ENCODE measurements at regions not wholly inside any gene's neighbourhood (a gene's known extent, or its start where the extent isn't known, plus 50 kb on each side); places are given as distances from the start of the nearest gene placed in this dataset.

DNA sequence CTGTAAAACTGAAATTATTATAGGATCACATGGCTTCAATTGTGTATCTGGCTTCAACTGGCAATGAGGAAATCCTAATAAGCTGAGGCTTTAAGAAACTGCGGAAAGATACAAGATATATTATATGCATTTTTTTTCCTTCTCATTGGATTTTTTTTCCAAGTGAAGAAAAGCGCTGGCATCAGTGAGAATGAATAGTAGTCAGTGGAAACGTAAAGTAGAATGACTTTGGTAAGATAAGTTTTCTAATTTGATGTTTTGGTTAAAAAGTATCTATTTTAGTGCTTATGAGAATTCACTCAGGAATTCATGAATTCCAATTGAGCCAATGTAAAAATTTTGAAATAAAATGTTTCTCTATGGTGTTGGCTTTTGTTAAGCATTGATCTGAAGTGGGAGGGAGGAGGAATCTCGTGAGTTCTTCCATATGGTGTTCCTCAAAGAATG lies 173.5 kb upstream of the FRMD6 start (continued):
- TF ChIP-seq FOSL1 (IDR thresholded peaks at IDR 0.05; ENCODE audit: insufficient read depth, low read depth, low read length): no peak
- TF ChIP-seq RFX5 (IDR thresholded peaks at IDR 0.05; ENCODE audit: borderline replicate concordance, low read depth, low read length): no peak
- TF ChIP-seq NANOG (IDR thresholded peaks at IDR 0.05; ENCODE audit: insufficient read depth, low read depth, low read length, poor library complexity, severe bottlenecking): no peak
- TF ChIP-seq BCL11A (IDR thresholded peaks at IDR 0.05; ENCODE audit: low read depth in 2 of 2, low read length in 2 of 2): no peak
- no peak for TF ChIP-seq TAF1 (IDR thresholded peaks at IDR 0.05; ENCODE audit: low read depth, low read length)
- TF ChIP-seq, protein P1, sequence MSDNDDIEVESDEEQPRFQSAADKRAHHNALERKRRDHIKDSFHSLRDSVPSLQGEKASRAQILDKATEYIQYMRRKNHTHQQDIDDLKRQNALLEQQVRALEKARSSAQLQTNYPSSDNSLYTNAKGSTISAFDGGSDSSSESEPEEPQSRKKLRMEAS (IDR thresholded peaks at IDR 0.05): no peak

All from H1 (cell line).